GM23248 (cell line): ENCODE measurements at regions not wholly inside any gene's neighbourhood (a gene's known extent, or its start where the extent isn't known, plus 50 kb on each side); places are given as distances from the start of the nearest gene placed in this dataset.
A peak's percentile ranks its signal among the peaks of the same experiment; 100 is the strongest.

Experiments
- DNase-seq: peaks from one replicate; pipeline ENCODE4 v3.0.0-alpha.2; 2015
- H2AFZ ChIP-seq: fragments of 200-600 bp; sonication (generic); 2 replicates; pipeline ENCODE4 v1.6.1; 2016; ENCODE audit warnings: antibody characterized with exemption
- H3F3A ChIP-seq: fragments of 200-600 bp; sonication (generic); 2 replicates; pipeline ENCODE4 v1.6.1; 2016; ENCODE audit warnings: mild to moderate bottlenecking, antibody characterized with exemption, mixed run types; ENCODE audit not compliant: insufficient read depth
- H3K27ac ChIP-seq: fragments of 200-600 bp; sonication (generic); 2 replicates; pipeline ENCODE4 v1.5.1; 2016; ENCODE audit warnings: mild to moderate bottlenecking
- H3K27me3 ChIP-seq: fragments of 200-600 bp; sonication (generic); replicated peaks from 2 replicates; pipeline ENCODE4 v1.6.1; 2016; ENCODE audit warnings: mild to moderate bottlenecking; ENCODE audit not compliant: insufficient read depth
- H3K36me3 ChIP-seq: fragments of 200-600 bp; sonication (generic); 2 replicates; pipeline ENCODE4 v1.6.1; 2016; ENCODE audit warnings: low read depth, mild to moderate bottlenecking
- H3K4me1 ChIP-seq: fragments of 200-600 bp; sonication (generic); 2 replicates; pipeline ENCODE4 v1.6.1; 2016; ENCODE audit warnings: mild to moderate bottlenecking; ENCODE audit not compliant: insufficient read depth
- H3K4me2 ChIP-seq: fragments of 200-600 bp; sonication (generic); one replicate; pipeline ENCODE4 v1.6.1; 2016; ENCODE audit warnings: mild to moderate bottlenecking; ENCODE audit not compliant: unreplicated experiment
- H3K4me3 ChIP-seq: fragments of 200-600 bp; sonication (generic); 2 replicates; pipeline ENCODE4 v1.5.1; 2016; ENCODE audit warnings: mild to moderate bottlenecking
- H3K79me2 ChIP-seq: fragments of 200-600 bp; sonication (generic); 2 replicates; pipeline ENCODE4 v1.6.1; 2016; ENCODE audit warnings: mild to moderate bottlenecking; ENCODE audit not compliant: insufficient read depth
- H3K9ac ChIP-seq: fragments of 200-600 bp; sonication (generic); 2 replicates; pipeline ENCODE4 v1.6.1; 2016; ENCODE audit warnings: mild to moderate bottlenecking
- H3K9me2 ChIP-seq: fragments of 200-600 bp; sonication (generic); 2 replicates; pipeline ENCODE4 v1.6.1; 2016; ENCODE audit warnings: mixed run types, mild to moderate bottlenecking, moderate library complexity; ENCODE audit not compliant: insufficient read depth
- H3K9me3 ChIP-seq: fragments of 200-600 bp; sonication (generic); one replicate; pipeline ENCODE4 v1.6.1; 2017; ENCODE audit warnings: low read depth
- H4K20me1 ChIP-seq: fragments of 200-600 bp; sonication (generic); 2 replicates; pipeline ENCODE4 v1.6.0; 2016; ENCODE audit not compliant: insufficient read depth
- EZH2 ChIP-seq: fragments of 200-600 bp; sonication (generic); IDR thresholded peaks from 2 replicates; pipeline ENCODE4 v1.6.1; 2018; ENCODE audit warnings: antibody characterized with exemption, mild to moderate bottlenecking; ENCODE audit not compliant: insufficient read depth, poor library complexity, severe bottlenecking
- EZH2phosphoT487 ChIP-seq: fragments of 200-600 bp; sonication (generic); IDR thresholded peaks from 2 replicates; pipeline ENCODE4 v1.6.1; 2018; ENCODE audit warnings: antibody characterized with exemption, moderate library complexity, mild to moderate bottlenecking, low read depth; ENCODE audit not compliant: insufficient read depth
- WGBS, 2 experiments: methylation state at CpG; one replicate each; pipeline ENCODE4 v1.1.6; 2015 to 2017; ENCODE audit warnings: low lambda C conversion rate in 2 of 2, low coverage in 1 of 2; ENCODE audit errors: missing lambda C conversion rate in 2 of 2; 5-methylcytosine and 5-hydroxymethylcytosine counted together
- in situ Hi-C: fragments of 300-500 bp; cut with MboI; formaldehyde crosslinking; loops from 2 replicates; pipeline ENCODE4 v1.15.0; 2020

DNA sequence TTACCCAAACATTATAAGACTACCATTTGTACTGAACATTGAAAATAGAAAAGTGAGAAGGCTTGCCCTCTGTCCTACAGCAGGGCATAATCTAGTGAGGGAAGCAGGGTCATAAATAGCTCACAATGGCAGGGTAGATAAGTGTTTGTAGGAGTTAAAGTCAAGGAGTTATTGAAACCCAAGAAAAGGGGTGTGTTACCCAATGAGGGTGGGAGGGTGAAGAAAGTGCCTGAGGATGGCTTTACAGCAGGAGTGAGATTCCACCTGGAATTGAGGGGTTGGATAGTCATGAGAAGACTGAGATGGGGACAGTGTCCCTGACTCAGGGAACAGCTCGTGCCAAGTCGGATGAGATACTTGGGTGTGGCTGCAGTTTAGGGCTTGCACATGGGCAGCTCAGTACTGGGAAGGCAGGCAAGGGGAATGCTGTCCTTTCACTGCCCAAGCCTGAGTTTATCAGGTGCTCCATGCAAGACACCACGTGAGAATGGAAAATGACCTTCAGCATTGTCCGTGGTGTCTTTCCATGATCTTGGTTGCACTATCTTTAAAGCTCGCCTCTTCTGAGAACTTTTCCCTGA lies 393.2 kb upstream of the MAF start:
- no peaks in the 10 kb centered on the region for H3K36me3 ChIP-seq
- H3K4me1 ChIP-seq, result no peaks in the 10 kb centered on the region
- TF ChIP-seq EZH2, result no peak
- TF ChIP-seq EZH2phosphoT487, result no peak
- no peaks in the 10 kb centered on the region for H3K79me2 ChIP-seq
- H3K27ac ChIP-seq, result no peak overlapping the region
- H3K27me3 ChIP-seq, result no peaks in the 10 kb centered on the region
- no peaks in the 10 kb centered on the region for H3K9me2 ChIP-seq
- H4K20me1 ChIP-seq, result no peaks in the 10 kb centered on the region
- peak; percentile 27 for DNase-seq
- no peaks in the 10 kb centered on the region for H3K9me3 ChIP-seq
- H3K9ac ChIP-seq, result no peak overlapping the region
- H2AFZ ChIP-seq, result no peak overlapping the region
- in situ Hi-C loops, result loop anchor here (10.0 kb wide), 1 partner anchor 371 kb away; no protein-coding TSS in a partner anchor
- no peaks in the 10 kb centered on the region for H3F3A ChIP-seq
- 46 to 48% methylated on average over 5 of the region's 5 CpGs for WGBS, 2 experiments
- no peak overlapping the region for H3K4me2 ChIP-seq
- H3K4me3 ChIP-seq, result no peak overlapping the region

DNA sequence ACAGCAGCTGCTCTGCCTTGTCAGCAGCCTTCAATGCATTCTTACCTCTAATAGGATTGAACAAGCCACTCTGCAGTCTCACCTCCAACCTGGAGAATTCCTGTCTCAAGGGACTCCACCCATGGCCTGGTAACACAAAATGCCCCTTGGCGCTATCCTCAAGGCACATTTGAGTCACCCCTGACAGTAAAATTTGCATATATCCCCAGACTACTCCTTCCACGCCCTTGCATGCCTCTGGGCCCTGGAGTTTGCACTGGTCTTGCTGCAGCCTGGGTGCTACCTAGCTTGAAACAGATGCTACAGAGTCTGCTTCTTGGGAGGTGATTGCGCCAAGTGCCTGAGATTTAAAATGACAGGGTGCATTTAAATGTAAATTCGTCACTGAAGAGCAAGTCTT lies 391.4 kb upstream of the MAF start:
- Histone ChIP-seq H3K4me2 (no peak overlapping the region), H2AFZ (no peak overlapping the region), H3K9me2 (no peaks in the 10 kb centered on the region), H3K4me3 (no peak overlapping the region), H3K79me2 (no peaks in the 10 kb centered on the region), H3F3A (no peaks in the 10 kb centered on the region), H3K27ac (no peak overlapping the region), H3K9ac (no peak overlapping the region), H4K20me1 (no peaks in the 10 kb centered on the region), H3K36me3 (no peaks in the 10 kb centered on the region), H3K9me3 (no peaks in the 10 kb centered on the region), H3K4me1 (no peaks in the 10 kb centered on the region), H3K27me3 (no peaks in the 10 kb centered on the region; the same call in 1 of the 2 replicates)
- TF ChIP-seq EZH2phosphoT487, result no peak
- TF ChIP-seq EZH2, result no peak
- DNase-seq, result no peak
- 60 to 67% methylated on average over 4 of the region's 4 CpGs for WGBS, 2 experiments
- in situ Hi-C loops, result loop anchor here (10.0 kb wide), 1 partner anchor 373 kb away; no protein-coding TSS in a partner anchor

DNA sequence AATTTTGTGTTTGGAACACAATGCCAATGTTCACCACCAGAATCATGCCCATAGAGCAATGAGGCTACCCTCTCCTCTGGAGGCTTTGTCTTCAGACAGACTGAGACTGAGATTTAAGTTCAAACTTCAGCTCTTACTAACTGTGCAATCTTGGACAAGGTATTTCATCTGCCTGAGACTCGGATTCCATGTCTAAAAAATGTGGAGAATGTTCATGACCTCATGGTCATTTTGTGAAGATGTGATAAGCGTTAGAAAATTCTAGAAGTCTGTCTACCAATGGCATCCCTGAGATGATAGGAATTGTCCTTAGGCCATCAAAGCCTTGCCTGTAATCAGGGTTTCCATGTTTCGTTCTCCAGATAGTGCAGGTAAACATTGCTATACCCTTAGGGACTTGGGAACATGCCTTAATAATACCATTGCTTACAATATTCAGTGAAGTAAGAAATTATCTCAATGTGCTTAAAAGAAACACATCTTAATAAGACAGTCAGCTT lies 388.2 kb upstream of the MAF start:
- in situ Hi-C loops, result no loop called here
- H3K9me3 ChIP-seq, result no peaks in the 10 kb centered on the region
- TF ChIP-seq EZH2 (no peak), EZH2phosphoT487 (no peak)

DNA sequence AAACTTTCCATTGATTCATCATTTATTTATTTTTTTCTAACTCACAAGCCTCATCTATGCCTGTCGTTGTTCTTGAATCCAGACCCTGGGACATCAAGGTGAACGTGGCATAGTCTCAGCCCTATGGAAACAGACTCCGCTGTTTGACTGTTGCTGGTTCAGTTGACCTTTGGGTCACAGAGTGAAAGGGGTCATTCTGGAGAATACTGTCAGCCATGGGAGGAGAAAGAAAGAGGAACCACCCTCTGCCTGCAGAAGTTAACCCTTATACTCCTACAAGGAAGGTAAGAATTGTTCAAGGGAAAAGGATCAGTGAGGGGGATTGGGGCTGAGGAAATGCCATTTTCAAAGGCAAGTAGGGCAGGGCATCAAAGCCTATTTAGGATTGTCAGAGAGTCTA lies 387.6 kb upstream of the MAF start:
- Histone ChIP-seq H3K9me3 (no peaks in the 10 kb centered on the region), H3K27me3 (no peaks in the 10 kb centered on the region; the same call in 1 of the 2 replicates), H3K9ac (no peak overlapping the region), H3K36me3 (no peaks in the 10 kb centered on the region), H3K4me2 (no peak overlapping the region), H3K9me2 (no peaks in the 10 kb centered on the region), H3F3A (no peaks in the 10 kb centered on the region), H2AFZ (no peak overlapping the region), H3K4me1 (no peaks in the 10 kb centered on the region), H3K4me3 (no peak overlapping the region), H3K27ac (no peak overlapping the region), H4K20me1 (no peaks in the 10 kb centered on the region), H3K79me2 (no peaks in the 10 kb centered on the region)
- in situ Hi-C loops, result no loop called here
- WGBS, 2 experiments, result 51 to 63% methylated on average over 3 of the region's 3 CpGs
- DNase-seq, result no peak
- TF ChIP-seq EZH2, result no peak
- no peak for TF ChIP-seq EZH2phosphoT487

More for the DNA sequence above, 388.2 kb upstream of the MAF start:
- H3K4me3 ChIP-seq, result no peak overlapping the region
- no peaks in the 10 kb centered on the region for H3K4me1 ChIP-seq
- DNase-seq, result no peak
- no peaks in the 10 kb centered on the region for H3K79me2 ChIP-seq
- H3K27me3 ChIP-seq, result no peaks in the 10 kb centered on the region; the same call in 1 of the 2 replicates
- H3K9me2 ChIP-seq, result no peaks in the 10 kb centered on the region
- no peaks in the 10 kb centered on the region for H4K20me1 ChIP-seq
- no peaks in the 10 kb centered on the region for H3K36me3 ChIP-seq
- H3F3A ChIP-seq, result no peaks in the 10 kb centered on the region
- no peak overlapping the region for H2AFZ ChIP-seq
- WGBS, 2 experiments, result 36 to 46% methylated on average over 3 of the region's 3 CpGs
- H3K4me2 ChIP-seq, result no peak overlapping the region
- no peak overlapping the region for H3K27ac ChIP-seq
- no peak overlapping the region for H3K9ac ChIP-seq

DNA sequence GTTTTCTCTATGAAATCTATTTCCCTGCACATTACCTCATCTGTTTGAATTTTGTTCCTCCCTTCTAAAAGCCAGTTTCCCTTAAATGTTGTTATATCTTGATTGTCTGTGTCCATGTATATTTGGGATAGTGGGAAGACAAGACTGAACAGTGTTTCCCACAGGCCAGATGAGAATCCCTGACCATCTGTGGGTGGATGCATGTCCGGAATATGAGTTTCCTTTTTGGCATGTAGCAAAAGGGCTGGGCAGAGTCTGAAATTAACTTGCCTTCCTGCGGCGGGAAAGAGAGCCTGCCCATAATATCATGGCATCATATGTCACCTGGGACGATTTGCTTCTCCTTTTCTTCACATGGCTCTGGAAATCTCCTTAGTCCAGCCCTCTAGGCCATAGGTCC lies 385.8 kb upstream of the MAF start:
- no peaks in the 10 kb centered on the region; the same call in 1 of the 2 replicates for H3K27me3 ChIP-seq
- H3K9me3 ChIP-seq, result no peaks in the 10 kb centered on the region
- no peak overlapping the region for H3K4me3 ChIP-seq
- no peak overlapping the region for H3K9ac ChIP-seq
- H2AFZ ChIP-seq, result no peak overlapping the region
- H3K36me3 ChIP-seq, result no peaks in the 10 kb centered on the region
- H3K4me1 ChIP-seq, result no peaks in the 10 kb centered on the region
- H3K27ac ChIP-seq, result no peak overlapping the region
- H4K20me1 ChIP-seq, result no peaks in the 10 kb centered on the region
- DNase-seq, result peak; percentile 7
- in situ Hi-C loops, result no loop called here
- no peaks in the 10 kb centered on the region for H3F3A ChIP-seq
- no peak overlapping the region for H3K4me2 ChIP-seq
- H3K79me2 ChIP-seq, result no peaks in the 10 kb centered on the region
- no peaks in the 10 kb centered on the region for H3K9me2 ChIP-seq
- 58 to 67% methylated on average over 4 of the region's 4 CpGs for WGBS, 2 experiments
- TF ChIP-seq EZH2 (no peak), EZH2phosphoT487 (no peak)
